ENCODE measurements at regions not wholly inside any gene's neighbourhood (a gene's known extent, or its start where the extent isn't known, plus 50 kb on each side); places are given as distances from the start of the nearest gene placed in this dataset.
"Not testable (repeated sequence)": the region's sequence is repeated elsewhere in the genome, so short reads cannot be mapped to it uniquely, and the experiment has no call there.

- no peak for TF ChIP-seq ZFX (IDR thresholded peaks at IDR 0.05; ENCODE audit: borderline replicate concordance)
- TF ChIP-seq CTCF (IDR thresholded peaks at IDR 0.05), result no peak
- no peak overlapping the region for H3K27ac ChIP-seq
Observed at GRCh38 chrY:7382988-7383387, 471.4 kb upstream of the AMELY start.

- TF ChIP-seq CTCF (IDR thresholded peaks at IDR 0.05), result no peak
- TF ChIP-seq ZFX (IDR thresholded peaks at IDR 0.05; ENCODE audit: borderline replicate concordance), result no peak
- no peak overlapping the region for H3K27ac ChIP-seq
Observed at GRCh38 chrY:7377091-7377490, 465.5 kb upstream of the AMELY start.

GRCh38 chrY:7374485-7374884 is 462.9 kb upstream of the AMELY start:
- H3K27ac ChIP-seq, result not testable (repeated sequence)

- H3K27ac ChIP-seq, result not testable (repeated sequence)
Observed at GRCh38 chrY:7371953-7372352, 460.4 kb upstream of the AMELY start.

- not testable (repeated sequence) for H3K27ac ChIP-seq
Observed at GRCh38 chrY:7371026-7371425, 459.5 kb upstream of the AMELY start.

- no peak for TF ChIP-seq ZFX (IDR thresholded peaks at IDR 0.05; ENCODE audit: borderline replicate concordance)
- no peak for TF ChIP-seq CTCF (IDR thresholded peaks at IDR 0.05)
- no peak overlapping the region for H3K27ac ChIP-seq
Observed at GRCh38 chrY:7359520-7359919, 448.0 kb upstream of the AMELY start.

GRCh38 chrY:7358103-7358752 is 446.7 kb upstream of the AMELY start:
- TF ChIP-seq ZFX (IDR thresholded peaks at IDR 0.05; ENCODE audit: borderline replicate concordance) (no peak), CTCF (IDR thresholded peaks at IDR 0.05) (no peak)
- H3K27ac ChIP-seq, result no peak overlapping the region

- not testable (repeated sequence) for H3K27ac ChIP-seq
Observed at GRCh38 chrY:7355891-7356290, 444.3 kb upstream of the AMELY start.

GRCh38 chrY:7344661-7345060 is 433.1 kb upstream of the AMELY start:
- peak overlapping the region; percentile 12; the same call in 1 of the 2 replicates for H3K27ac ChIP-seq
- TF ChIP-seq CTCF (IDR thresholded peaks at IDR 0.05) (peak; percentile 57), ZFX (IDR thresholded peaks at IDR 0.05; ENCODE audit: borderline replicate concordance) (no peak)

GRCh38 chrY:7343261-7343660 is 431.7 kb upstream of the AMELY start:
- TF ChIP-seq CTCF (IDR thresholded peaks at IDR 0.05), result no peak
- TF ChIP-seq ZFX (IDR thresholded peaks at IDR 0.05; ENCODE audit: borderline replicate concordance), result no peak
- no peak overlapping the region for H3K27ac ChIP-seq

- not testable (repeated sequence) for H3K27ac ChIP-seq
Observed at GRCh38 chrY:7342732-7343131, 431.2 kb upstream of the AMELY start.
